Liver (tissue), 8 donors: ENCODE measurements at regions not wholly inside any gene's neighbourhood (a gene's known extent, or its start where the extent isn't known, plus 50 kb on each side); places are given as distances from the start of the nearest gene placed in this dataset.
A peak's percentile ranks its signal among the peaks of the same experiment; 100 is the strongest.

Source experiments
- DNase-seq: peaks from one replicate; pipeline ENCODE4 v3.0.0-alpha.2; 2017; ENCODE audit warnings: low spot score
- H3K27ac ChIP-seq, 2 donors: one replicate each; pipeline ENCODE4 v1.7.0; 2013; ENCODE audit warnings: inconsistent platforms in 2 of 2, low read length in 2 of 2, control low read depth in 1 of 2, low read depth in 1 of 2, mild to moderate bottlenecking in 1 of 2
- H3K27me3 ChIP-seq, 4 donors: one replicate each; pipeline versions ENCODE4 v1.6.1 to v1.7.0; 2013; ENCODE audit warnings: low read length in 3 of 4, inconsistent platforms in 1 of 4, mild to moderate bottlenecking in 1 of 4, moderate library complexity in 1 of 4; ENCODE audit not compliant: control insufficient read depth in 4 of 4, insufficient read depth in 4 of 4
- H3K36me3 ChIP-seq, 4 donors: one replicate each; pipeline versions ENCODE4 v1.6.1 to v1.7.0; 2013; ENCODE audit warnings: low read length in 3 of 4, mild to moderate bottlenecking in 3 of 4, low read depth in 1 of 4, moderate library complexity in 1 of 4; ENCODE audit not compliant: control insufficient read depth in 4 of 4, insufficient read depth in 3 of 4
- H3K4me1 ChIP-seq, 4 donors: one replicate each; pipeline versions ENCODE4 v1.6.1 to v1.7.0; 2013; ENCODE audit warnings: low read length in 3 of 4, mild to moderate bottlenecking in 3 of 4, moderate library complexity in 1 of 4; ENCODE audit not compliant: control insufficient read depth in 4 of 4, insufficient read depth in 4 of 4
- H3K4me3 ChIP-seq, 3 donors: one replicate each; pipeline versions ENCODE4 v1.6.1 to v1.7.0; 2013; ENCODE audit warnings: low read length in 3 of 3, control low read depth in 1 of 3, low read depth in 1 of 3, mild to moderate bottlenecking in 1 of 3
- H3K9ac ChIP-seq, 2 donors: one replicate each; pipeline ENCODE4 v1.7.0; 2013; ENCODE audit warnings: low read length in 2 of 2, mild to moderate bottlenecking in 2 of 2, moderate library complexity in 2 of 2, control low read depth in 1 of 2, low read depth in 1 of 2
- H3K9me3 ChIP-seq, 4 donors: one replicate each; pipeline versions ENCODE4 v1.6.1 to v1.7.0; 2013; ENCODE audit warnings: low read length in 3 of 4; ENCODE audit not compliant: control insufficient read depth in 4 of 4
- ATF3 ChIP-seq: IDR thresholded peaks from 2 replicates; pipeline ENCODE4 v1.6.1; 2016; ENCODE audit warnings: antibody characterized with exemption
- CTCF ChIP-seq: fragments of 150-350 bp; IDR thresholded peaks from 2 replicates; pipeline ENCODE4 v1.5.1; 2017; ENCODE audit warnings: improper control_type of control experiment, low read depth, low read length; ENCODE audit not compliant: missing input control
- FOXA1 ChIP-seq: IDR thresholded peaks from 2 replicates; pipeline ENCODE4 v1.6.1; 2016; ENCODE audit warnings: antibody characterized with exemption
- HNF4A ChIP-seq, 2 donors: conservative IDR thresholded peaks; 2 replicates each; pipeline ENCODE4 v1.6.1; 2016; ENCODE audit warnings: antibody characterized with exemption in 2 of 2, mild to moderate bottlenecking in 2 of 2
- HNF4G ChIP-seq: IDR thresholded peaks from 2 replicates; pipeline ENCODE4 v1.6.1; 2016; ENCODE audit warnings: antibody characterized with exemption
- JUND ChIP-seq, 2 donors: IDR thresholded peaks; 2 replicates each; pipeline ENCODE4 v1.6.1; 2016; ENCODE audit warnings: antibody characterized with exemption in 2 of 2
- MAX ChIP-seq: IDR thresholded peaks from 2 replicates; pipeline ENCODE4 v1.6.1; 2016; ENCODE audit warnings: antibody characterized with exemption
- NR2F2 ChIP-seq: IDR thresholded peaks from 2 replicates; pipeline ENCODE4 v1.6.1; 2016; ENCODE audit warnings: antibody characterized with exemption
- RAD21 ChIP-seq, 2 donors: IDR thresholded peaks; 2 replicates each; pipeline ENCODE4 v1.6.1; 2016; ENCODE audit warnings: antibody characterized with exemption in 2 of 2, mild to moderate bottlenecking in 2 of 2
- REST ChIP-seq: IDR thresholded peaks from 2 replicates; pipeline ENCODE4 v1.6.1; 2016; ENCODE audit warnings: antibody characterized with exemption, mild to moderate bottlenecking
- RXRA ChIP-seq, 2 donors: IDR thresholded peaks; 2 replicates each; pipeline ENCODE4 v1.6.1; 2017 to 2018; ENCODE audit warnings: antibody characterized with exemption in 2 of 2, mild to moderate bottlenecking in 1 of 2
- SP1 ChIP-seq: IDR thresholded peaks from 2 replicates; pipeline ENCODE4 v1.6.1; 2018; ENCODE audit warnings: antibody characterized with exemption, mild to moderate bottlenecking
- TAF1 ChIP-seq: conservative IDR thresholded peaks from 2 replicates; pipeline ENCODE4 v1.6.1; 2016; ENCODE audit warnings: antibody characterized with exemption, mild to moderate bottlenecking
- YY1 ChIP-seq: IDR thresholded peaks from 2 replicates; pipeline ENCODE4 v1.6.1; 2016; ENCODE audit warnings: antibody characterized with exemption, mild to moderate bottlenecking
- ZBTB33 ChIP-seq: IDR thresholded peaks from 2 replicates; pipeline ENCODE4 v1.6.1; 2016; ENCODE audit warnings: antibody characterized with exemption
- WGBS: extraction: QIAGEN DNeasy Blood & Tissue Kit; methylation state at CpG from one replicate; pipeline ENCODE4 v1.1.7; 2013; 5-methylcytosine and 5-hydroxymethylcytosine counted together
- donor health status: healthy.
- donor health status: healthy.
- donor health status: healthy.
- donor health status: healthy.
- donor health status: healthy.

- no peaks in the 10 kb centered on the region for H3K27me3 ChIP-seq
- H3K36me3 ChIP-seq: no peaks in the 10 kb centered on the region
- H3K9me3 ChIP-seq: no peaks in the 10 kb centered on the region
- H3K9ac ChIP-seq: no peak overlapping the region
- DNase-seq: peak; percentile 64
- peak overlapping the region in 2 of 3 donors; percentile 37 to 55 for H3K4me3 ChIP-seq
- WGBS: 7% methylated on average over 46 of the region's 46 CpGs
- H3K4me1 ChIP-seq: peaks cover 1 to 12% (median 10%) of the 10 kb centered on the region in 4 donors
- TF ChIP-seq SP1 (no peak), MAX (no peak), HNF4A (conservative IDR thresholded peaks at IDR 0.05) (peak in 1 of 2 donors; percentile 36), FOXA1 (no peak), TAF1 (no peak), RAD21 (IDR thresholded peaks at IDR 0.05) (peak; percentile 69 to 76), CTCF (peak; percentile 78), ATF3 (no peak)
- H3K27ac ChIP-seq: no peak overlapping the region
Measured at GRCh38 chr20:4592316-4593148, 93.7 kb upstream of the PRNP start.

- Histone ChIP-seq H3K9me3 (no peaks in the 10 kb centered on the region), H3K4me1 (peaks cover 1 to 12% (median 10%) of the 10 kb centered on the region in 4 donors), H3K9ac (no peak overlapping the region), H3K4me3 (no peak overlapping the region), H3K27me3 (no peaks in the 10 kb centered on the region), H3K36me3 (no peaks in the 10 kb centered on the region), H3K27ac (no peak overlapping the region)
- DNase-seq: no peak
- no peak for TF ChIP-seq REST
- WGBS: 56% methylated on average over 10 of the region's 10 CpGs
Measured at GRCh38 chr20:4591975-4592315, 94.3 kb upstream of the PRNP start.

GRCh38 chr20:4585758-4586157 is 100.5 kb upstream of the PRNP start:
- 73% methylated on average over 5 of the region's 5 CpGs for WGBS
- no peak overlapping the region for H3K9ac ChIP-seq
- TF ChIP-seq YY1 (no peak), RAD21 (IDR thresholded peaks at IDR 0.05) (no peak), HNF4G (no peak), ZBTB33 (no peak), SP1 (no peak), FOXA1 (no peak), RXRA (IDR thresholded peaks at IDR 0.05) (no peak), ATF3 (no peak), HNF4A (conservative IDR thresholded peaks at IDR 0.05) (no peak), NR2F2 (no peak), JUND (IDR thresholded peaks at IDR 0.05) (no peak), MAX (no peak)

More at GRCh38 chr20:4585758-4586157, 100.5 kb upstream of the PRNP start:
- Histone ChIP-seq H3K27me3 (peaks cover 0 to 4% (median 0%) of the 10 kb centered on the region in 4 donors), H3K9me3 (no peaks in the 10 kb centered on the region), H3K36me3 (no peaks in the 10 kb centered on the region), H3K4me1 (no peaks in the 10 kb centered on the region), H3K27ac (no peak overlapping the region), H3K4me3 (no peak overlapping the region)
- no peak for DNase-seq
